Astrocyte (in vitro differentiated cells and primary cell): ENCODE measurements at regions not wholly inside any gene's neighbourhood (a gene's known extent, or its start where the extent isn't known, plus 50 kb on each side); places are given as distances from the start of the nearest gene placed in this dataset.

Experiments
- DNase-seq: peaks from one replicate; pipeline ENCODE4 v3.0.0-alpha.2; 2010; ENCODE audit warnings: low read depth
- FAIRE-seq: peaks from 2 replicates; lab custom pipeline; 2011; peaks lifted over from hg19 to GRCh38; lab: Jason Lieb, UNC
- H2AFZ ChIP-seq: 2 replicates; pipeline ENCODE4 v1.6.0; 2012; ENCODE audit warnings: low read depth, low read length, inconsistent platforms
- H3K27ac ChIP-seq: 2 replicates; pipeline ENCODE4 v1.5.1; 2011; ENCODE audit warnings: low read depth, low read length, inconsistent platforms
- H3K27me3 ChIP-seq: 2 replicates; pipeline ENCODE4 v1.6.0; 2011; ENCODE audit warnings: low read length, inconsistent platforms; ENCODE audit not compliant: insufficient read depth
- H3K36me3 ChIP-seq: 2 replicates; pipeline ENCODE4 v1.5.1; 2011; ENCODE audit warnings: low read length, inconsistent platforms; ENCODE audit not compliant: insufficient read depth
- H3K4me1 ChIP-seq: 2 replicates; pipeline ENCODE4 v1.5.1; 2011; ENCODE audit warnings: low read length, inconsistent platforms; ENCODE audit not compliant: insufficient read depth
- H3K4me2 ChIP-seq: 2 replicates; pipeline ENCODE4 v1.6.0; 2012; ENCODE audit warnings: low read length, inconsistent platforms
- H3K4me3 ChIP-seq: 2 replicates; pipeline ENCODE4 v1.5.1; 2011; ENCODE audit warnings: low read depth, mild to moderate bottlenecking, low read length, inconsistent platforms; ENCODE audit not compliant: insufficient read depth
- H3K79me2 ChIP-seq: 2 replicates; pipeline ENCODE4 v1.6.0; 2012; ENCODE audit warnings: mild to moderate bottlenecking, low read length, inconsistent platforms; ENCODE audit not compliant: insufficient read depth
- H3K9ac ChIP-seq: 2 replicates; pipeline ENCODE4 v1.6.0; 2012; ENCODE audit warnings: mild to moderate bottlenecking, low read length, inconsistent platforms
- H3K9me3 ChIP-seq: 2 replicates; pipeline ENCODE4 v1.5.1; 2012; ENCODE audit warnings: low read depth, mild to moderate bottlenecking, low read length, inconsistent platforms; ENCODE audit not compliant: insufficient read depth
- H4K20me1 ChIP-seq: 2 replicates; pipeline ENCODE4 v1.6.0; 2012; ENCODE audit warnings: low read length, inconsistent platforms; ENCODE audit not compliant: insufficient read depth
- H3K27ac Mint-ChIP-seq: one replicate; pipeline ENCODE4 v1.8.0; 2021; ENCODE audit warnings: mild to moderate bottlenecking, mixed read lengths; ENCODE audit not compliant: unreplicated experiment
- H3K27me3 Mint-ChIP-seq: one replicate; pipeline ENCODE4 v1.8.0; 2021; ENCODE audit warnings: low read depth, mixed read lengths; ENCODE audit not compliant: unreplicated experiment
- H3K36me3 Mint-ChIP-seq: one replicate; pipeline ENCODE4 v1.8.0; 2021; ENCODE audit warnings: low read depth, mixed read lengths; ENCODE audit not compliant: unreplicated experiment
- H3K4me1 Mint-ChIP-seq: one replicate; pipeline ENCODE4 v1.8.0; 2021; ENCODE audit warnings: low read depth, mixed read lengths; ENCODE audit not compliant: unreplicated experiment
- H3K4me3 Mint-ChIP-seq: one replicate; pipeline ENCODE4 v1.8.0; 2021; ENCODE audit warnings: mild to moderate bottlenecking, moderate library complexity, mixed read lengths; ENCODE audit not compliant: unreplicated experiment
- H3K9me3 Mint-ChIP-seq: one replicate; pipeline ENCODE4 v1.8.0; 2021; ENCODE audit warnings: mild to moderate bottlenecking, mixed read lengths; ENCODE audit not compliant: unreplicated experiment
- EZH2 ChIP-seq: IDR thresholded peaks from 2 replicates; pipeline ENCODE4 v1.6.1; 2012; ENCODE audit warnings: mild to moderate bottlenecking, low read length, inconsistent platforms; ENCODE audit not compliant: insufficient read depth
- TF ChIP-seq, protein P1 (sequence below): IDR thresholded peaks from 2 replicates; pipeline ENCODE4 v1.5.1; 2011; ENCODE audit warnings: low read depth, mild to moderate bottlenecking, inconsistent platforms, low read length, moderate library complexity; ENCODE audit not compliant: insufficient read depth

DNA sequence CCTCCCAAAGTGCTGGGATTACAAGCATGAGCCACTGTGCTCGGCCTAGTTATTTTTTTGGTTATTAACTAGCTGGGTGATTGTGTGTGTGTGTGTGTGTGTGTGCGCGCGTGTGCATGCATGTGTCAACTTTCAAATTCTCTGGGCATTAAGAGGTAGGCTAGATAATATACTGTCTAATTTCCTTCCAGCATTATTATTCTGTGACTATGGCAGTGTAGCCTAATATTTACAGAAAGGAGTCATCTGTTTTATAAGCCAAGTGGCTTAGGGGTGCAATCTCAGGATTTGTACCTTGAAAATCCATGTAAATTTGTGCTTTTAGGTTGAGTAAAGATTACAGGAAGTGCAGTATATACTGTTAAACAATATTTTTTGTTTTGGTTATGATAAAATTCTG is 85.1 kb upstream of the ZBTB20 start:
- H3K4me3 Mint-ChIP-seq = no peak overlapping the region
- no peak overlapping the region for H3K9ac ChIP-seq
- H4K20me1 ChIP-seq = no peaks in the 10 kb centered on the region
- no peaks in the 10 kb centered on the region for H3K9me3 ChIP-seq
- no peak overlapping the region for H3K4me3 ChIP-seq
- no peaks in the 10 kb centered on the region for H3K36me3 ChIP-seq
- DNase-seq = no peak
- no peaks in the 10 kb centered on the region for H3K79me2 ChIP-seq
- no peak for FAIRE-seq
- no peaks in the 10 kb centered on the region for H3K27me3 ChIP-seq
- H3K4me2 ChIP-seq = no peak overlapping the region
- no peak overlapping the region for H2AFZ ChIP-seq
- H3K27ac Mint-ChIP-seq = no peak overlapping the region
- H3K27me3 Mint-ChIP-seq = no peaks in the 10 kb centered on the region
- H3K27ac ChIP-seq = no peak overlapping the region
- H3K9me3 Mint-ChIP-seq = peaks cover 2% of the 10 kb centered on the region
- peaks cover 2% of the 10 kb centered on the region for H3K4me1 Mint-ChIP-seq
- no peak for TF ChIP-seq EZH2
- TF ChIP-seq, protein P1, sequence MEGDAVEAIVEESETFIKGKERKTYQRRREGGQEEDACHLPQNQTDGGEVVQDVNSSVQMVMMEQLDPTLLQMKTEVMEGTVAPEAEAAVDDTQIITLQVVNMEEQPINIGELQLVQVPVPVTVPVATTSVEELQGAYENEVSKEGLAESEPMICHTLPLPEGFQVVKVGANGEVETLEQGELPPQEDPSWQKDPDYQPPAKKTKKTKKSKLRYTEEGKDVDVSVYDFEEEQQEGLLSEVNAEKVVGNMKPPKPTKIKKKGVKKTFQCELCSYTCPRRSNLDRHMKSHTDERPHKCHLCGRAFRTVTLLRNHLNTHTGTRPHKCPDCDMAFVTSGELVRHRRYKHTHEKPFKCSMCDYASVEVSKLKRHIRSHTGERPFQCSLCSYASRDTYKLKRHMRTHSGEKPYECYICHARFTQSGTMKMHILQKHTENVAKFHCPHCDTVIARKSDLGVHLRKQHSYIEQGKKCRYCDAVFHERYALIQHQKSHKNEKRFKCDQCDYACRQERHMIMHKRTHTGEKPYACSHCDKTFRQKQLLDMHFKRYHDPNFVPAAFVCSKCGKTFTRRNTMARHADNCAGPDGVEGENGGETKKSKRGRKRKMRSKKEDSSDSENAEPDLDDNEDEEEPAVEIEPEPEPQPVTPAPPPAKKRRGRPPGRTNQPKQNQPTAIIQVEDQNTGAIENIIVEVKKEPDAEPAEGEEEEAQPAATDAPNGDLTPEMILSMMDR = no peak
- H3K4me1 ChIP-seq = no peaks in the 10 kb centered on the region
- no peaks in the 10 kb centered on the region for H3K36me3 Mint-ChIP-seq

DNA sequence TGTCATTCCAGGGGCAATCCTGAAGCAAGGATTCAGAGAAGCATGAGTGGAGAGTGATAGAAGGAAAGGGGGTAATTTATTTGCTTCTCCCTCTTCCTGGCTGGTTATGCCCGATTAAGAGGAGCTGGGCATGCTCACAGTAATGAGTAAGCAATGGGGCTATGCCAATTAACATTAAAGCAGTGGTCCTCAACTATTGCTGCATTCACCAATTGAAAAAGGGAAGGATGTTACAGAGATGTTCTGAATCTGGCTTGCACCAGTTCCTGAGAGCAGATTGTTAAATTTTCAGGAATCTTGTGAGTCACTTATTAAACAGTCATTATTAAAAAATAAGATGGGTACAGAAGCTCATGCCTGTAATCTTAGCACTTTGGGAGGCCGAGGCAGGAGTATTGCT is 85.9 kb upstream of the ZBTB20 start:
- H3K27ac ChIP-seq = no peak overlapping the region
- peak; percentile 29 for FAIRE-seq

DNA sequence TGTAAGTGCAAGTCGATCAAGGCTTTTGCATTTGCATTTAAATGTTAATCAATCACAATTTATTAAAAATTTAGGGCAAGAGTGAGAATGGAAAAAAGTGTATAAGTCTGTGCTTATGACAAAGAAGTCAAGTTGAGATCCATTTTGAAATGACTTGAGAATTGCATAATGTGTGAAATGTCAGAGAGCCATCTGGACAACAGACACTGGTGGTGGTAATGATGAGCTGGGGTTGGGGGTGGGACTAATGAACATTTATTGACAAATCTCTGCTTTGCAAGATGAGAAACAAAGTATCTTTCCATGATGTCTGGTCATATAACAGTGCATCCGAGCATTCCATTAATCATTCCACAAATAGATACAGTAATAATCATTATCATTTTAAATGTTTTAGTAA is 89.4 kb upstream of the ZBTB20 start:
- H3K4me3 ChIP-seq = no peak overlapping the region
- no peaks in the 10 kb centered on the region for H3K27me3 ChIP-seq
- H3K4me2 ChIP-seq = no peak overlapping the region
- H3K27me3 Mint-ChIP-seq = no peaks in the 10 kb centered on the region
- no peak for TF ChIP-seq EZH2
- TF ChIP-seq, protein P1 = no peak
- no peak overlapping the region for H3K9ac ChIP-seq
- H3K4me3 Mint-ChIP-seq = no peak overlapping the region
- no peak overlapping the region for H3K27ac ChIP-seq
- no peaks in the 10 kb centered on the region for H3K79me2 ChIP-seq
- H4K20me1 ChIP-seq = no peaks in the 10 kb centered on the region
- H3K4me1 Mint-ChIP-seq = peaks cover 9% of the 10 kb centered on the region
- DNase-seq = no peak
- no peaks in the 10 kb centered on the region for H3K9me3 ChIP-seq
- no peak overlapping the region for H3K27ac Mint-ChIP-seq
- H3K36me3 Mint-ChIP-seq = no peaks in the 10 kb centered on the region
- no peaks in the 10 kb centered on the region for H3K9me3 Mint-ChIP-seq
- no peak for FAIRE-seq
- peaks cover 8% of the 10 kb centered on the region for H3K4me1 ChIP-seq
- no peaks in the 10 kb centered on the region for H3K36me3 ChIP-seq
- no peak overlapping the region for H2AFZ ChIP-seq

More for the DNA sequence above, 85.9 kb upstream of the ZBTB20 start:
- Mint-ChIP-seq H3K4me1 (no peaks in the 10 kb centered on the region), H3K4me3 (no peak overlapping the region), H3K27ac (no peak overlapping the region), H3K36me3 (no peaks in the 10 kb centered on the region), H3K27me3 (no peaks in the 10 kb centered on the region), H3K9me3 (peaks cover 2% of the 10 kb centered on the region)
- no peak overlapping the region for H3K4me2 ChIP-seq
- no peak for TF ChIP-seq EZH2
- TF ChIP-seq, protein P1 = no peak
- no peak overlapping the region for H3K4me3 ChIP-seq
- H3K27me3 ChIP-seq = no peaks in the 10 kb centered on the region
- H3K9me3 ChIP-seq = no peaks in the 10 kb centered on the region
- no peaks in the 10 kb centered on the region for H3K36me3 ChIP-seq
- no peaks in the 10 kb centered on the region for H4K20me1 ChIP-seq
- no peaks in the 10 kb centered on the region for H3K79me2 ChIP-seq
- H2AFZ ChIP-seq = no peak overlapping the region
- H3K4me1 ChIP-seq = no peaks in the 10 kb centered on the region
- H3K9ac ChIP-seq = no peak overlapping the region
- DNase-seq = no peak
